Breast epithelium (tissue), 4 donors: ENCODE measurements at regions not wholly inside any gene's neighbourhood (a gene's known extent, or its start where the extent isn't known, plus 50 kb on each side); places are given as distances from the start of the nearest gene placed in this dataset.

Experiments
- DNase-seq, 2 donors: peaks; one replicate each; pipeline ENCODE4 v3.0.0-alpha.2; 2019; ENCODE audit warnings: low spot score in 2 of 2
- H3K27ac ChIP-seq, 2 donors: fragments of 200-600 bp; sonication (generic) in 1 of 2; one replicate each; pipeline ENCODE4 v1.5.1; 2016 to 2019; ENCODE audit warnings: mild to moderate bottlenecking in 1 of 2
- H3K27me3 ChIP-seq, 2 donors: fragments of 200-600 bp; sonication (generic) in 1 of 2; one replicate each; pipeline versions ENCODE4 v1.5.1 to v1.6.0; 2017 to 2019; ENCODE audit warnings: control low read depth in 1 of 2, mild to moderate bottlenecking in 1 of 2
- H3K36me3 ChIP-seq: fragments of 200-600 bp; one replicate; pipeline ENCODE4 v1.5.1; 2019
- H3K4me1 ChIP-seq, 2 donors: fragments of 200-600 bp; sonication (generic); one replicate each; pipeline ENCODE4 v1.5.1; 2016 to 2019; ENCODE audit warnings: control low read depth in 1 of 2
- H3K4me3 ChIP-seq, 3 donors: fragments of 200-600 bp; sonication (generic); 1 replicate in 2 of 3; 2 replicates in 1 of 3; pipeline ENCODE4 v1.5.1; 2016 to 2019; ENCODE audit warnings: mild to moderate bottlenecking in 3 of 3, moderate library complexity in 2 of 3
- H3K9me3 ChIP-seq, 2 donors: fragments of 200-600 bp; sonication (generic) in 1 of 2; one replicate each; pipeline ENCODE4 v1.5.1; 2016 to 2019; ENCODE audit warnings: control low read depth in 1 of 2
- POLR2A ChIP-seq: fragments of 450-650 bp; IDR thresholded peaks from one replicate; pipeline ENCODE4 v1.6.1; 2016; ENCODE audit warnings: antibody characterized with exemption, mild to moderate bottlenecking, moderate library complexity
- POLR2AphosphoS5 ChIP-seq, 3 donors: sonication (generic); formaldehyde crosslinking; IDR thresholded peaks; one replicate each; pipeline ENCODE4 v1.6.1; 2017; ENCODE audit warnings: antibody characterized with exemption in 3 of 3
- intact Hi-C: fragments of 100-400 bp; cut with DNase I; formaldehyde crosslinking; loops from one replicate; pipeline ENCODE4 v1.15.1; 2023; ENCODE audit warnings: low total_unique reads
- TF ChIP-seq, protein P1 (sequence below), 3 donors: fragments of 450-650 bp; IDR thresholded peaks; one replicate each; pipeline ENCODE4 v1.5.1; 2016 to 2017; ENCODE audit warnings: antibody characterized with exemption in 3 of 3, mild to moderate bottlenecking in 3 of 3, moderate library complexity in 3 of 3

DNA sequence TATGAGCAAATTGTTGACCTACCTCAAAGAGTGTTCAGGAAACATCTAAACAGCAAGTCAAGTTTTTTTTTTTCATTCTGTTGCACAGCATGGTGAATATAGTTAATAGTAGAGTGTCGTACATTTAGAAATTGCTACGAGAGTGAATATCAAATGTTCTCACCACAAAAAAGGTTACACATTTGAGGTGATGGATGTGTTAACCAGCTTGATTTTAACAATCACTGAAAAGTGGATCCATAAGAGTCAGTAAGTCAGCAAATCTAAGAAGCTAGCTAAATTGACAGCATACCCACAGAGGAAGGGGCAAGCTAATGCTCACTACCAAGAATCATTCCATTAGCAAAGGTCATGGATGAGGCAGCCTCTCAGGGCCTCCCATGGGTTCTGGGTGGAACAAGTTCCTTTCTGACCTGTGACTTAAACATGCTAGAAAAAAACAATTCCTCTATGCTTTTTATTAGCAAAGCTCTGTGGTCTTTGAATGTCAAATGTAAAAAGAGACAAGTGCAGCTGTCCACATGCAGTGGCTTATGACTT, 235.4 kb upstream of the CCDC179 start:
- no peaks in the 10 kb centered on the region for H3K9me3 ChIP-seq
- no peaks in the 10 kb centered on the region for H3K4me1 ChIP-seq
- DNase-seq = no peak
- H3K4me3 ChIP-seq = no peak overlapping the region
- no peak for TF ChIP-seq POLR2A
- TF ChIP-seq, protein P1, sequence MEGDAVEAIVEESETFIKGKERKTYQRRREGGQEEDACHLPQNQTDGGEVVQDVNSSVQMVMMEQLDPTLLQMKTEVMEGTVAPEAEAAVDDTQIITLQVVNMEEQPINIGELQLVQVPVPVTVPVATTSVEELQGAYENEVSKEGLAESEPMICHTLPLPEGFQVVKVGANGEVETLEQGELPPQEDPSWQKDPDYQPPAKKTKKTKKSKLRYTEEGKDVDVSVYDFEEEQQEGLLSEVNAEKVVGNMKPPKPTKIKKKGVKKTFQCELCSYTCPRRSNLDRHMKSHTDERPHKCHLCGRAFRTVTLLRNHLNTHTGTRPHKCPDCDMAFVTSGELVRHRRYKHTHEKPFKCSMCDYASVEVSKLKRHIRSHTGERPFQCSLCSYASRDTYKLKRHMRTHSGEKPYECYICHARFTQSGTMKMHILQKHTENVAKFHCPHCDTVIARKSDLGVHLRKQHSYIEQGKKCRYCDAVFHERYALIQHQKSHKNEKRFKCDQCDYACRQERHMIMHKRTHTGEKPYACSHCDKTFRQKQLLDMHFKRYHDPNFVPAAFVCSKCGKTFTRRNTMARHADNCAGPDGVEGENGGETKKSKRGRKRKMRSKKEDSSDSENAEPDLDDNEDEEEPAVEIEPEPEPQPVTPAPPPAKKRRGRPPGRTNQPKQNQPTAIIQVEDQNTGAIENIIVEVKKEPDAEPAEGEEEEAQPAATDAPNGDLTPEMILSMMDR (IDR thresholded peaks at IDR 0.05) = no peak
- TF ChIP-seq POLR2AphosphoS5 (IDR thresholded peaks at IDR 0.05) = no peak
- H3K36me3 ChIP-seq = no peaks in the 10 kb centered on the region
- no peaks in the 10 kb centered on the region for H3K27me3 ChIP-seq
- intact Hi-C loops = no loop called here
- no peak overlapping the region for H3K27ac ChIP-seq

DNA sequence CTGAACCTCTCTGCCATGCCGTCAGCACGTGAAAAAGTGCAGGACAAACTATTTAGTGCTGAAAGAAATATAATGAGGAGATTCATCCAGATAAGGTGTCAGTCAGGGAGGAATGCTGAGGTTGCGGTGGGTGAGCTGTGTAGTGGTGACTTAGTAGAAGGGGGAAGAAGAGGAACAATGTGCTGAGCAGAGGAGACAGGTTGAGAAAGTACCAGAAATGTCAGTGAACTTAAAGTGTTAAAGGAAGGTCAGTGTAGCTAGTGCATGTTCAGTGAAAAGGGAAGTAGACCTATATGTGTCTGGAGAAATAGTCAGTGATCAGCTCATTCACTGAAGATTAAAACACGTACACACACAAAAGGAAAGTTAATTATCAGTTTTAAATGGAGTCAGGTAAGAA, 237.6 kb upstream of the CCDC179 start:
- TF ChIP-seq POLR2AphosphoS5 (IDR thresholded peaks at IDR 0.05) = no peak
- TF ChIP-seq, protein P1 (IDR thresholded peaks at IDR 0.05) = no peak
- TF ChIP-seq POLR2A = no peak
- intact Hi-C loops = no loop called here
- H3K4me1 ChIP-seq = no peaks in the 10 kb centered on the region

DNA sequence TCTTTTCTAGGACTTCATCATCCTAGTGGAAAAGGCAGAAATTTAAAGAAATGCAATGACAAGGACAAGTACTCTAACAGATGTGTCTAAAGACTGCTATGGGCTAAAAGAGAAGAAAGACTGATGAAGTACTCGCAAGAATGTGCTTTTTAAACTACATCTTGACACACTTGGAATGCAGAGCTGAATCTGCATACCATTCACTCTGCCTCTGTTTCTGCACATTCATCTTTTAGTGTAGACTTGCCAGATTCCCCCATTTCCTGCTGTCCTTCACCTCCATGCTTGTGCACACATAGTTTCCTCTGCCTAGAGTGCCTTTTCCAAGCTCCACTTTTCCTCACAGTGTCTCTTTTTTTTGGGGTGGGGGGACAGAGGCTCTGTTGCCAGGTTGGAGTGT, 239.0 kb upstream of the CCDC179 start:
- Histone ChIP-seq H3K27ac (no peak overlapping the region), H3K4me3 (no peak overlapping the region), H3K9me3 (no peaks in the 10 kb centered on the region), H3K36me3 (no peaks in the 10 kb centered on the region), H3K4me1 (no peaks in the 10 kb centered on the region), H3K27me3 (no peaks in the 10 kb centered on the region)
- intact Hi-C loops = no loop called here
- no peak for DNase-seq
- TF ChIP-seq POLR2A = no peak
- TF ChIP-seq, protein P1 (IDR thresholded peaks at IDR 0.05) = no peak
- TF ChIP-seq POLR2AphosphoS5 (IDR thresholded peaks at IDR 0.05) = no peak

More for the DNA sequence above, 237.6 kb upstream of the CCDC179 start:
- DNase-seq = no peak
- Histone ChIP-seq H3K27me3 (no peaks in the 10 kb centered on the region), H3K9me3 (no peaks in the 10 kb centered on the region), H3K4me3 (no peak overlapping the region), H3K36me3 (no peaks in the 10 kb centered on the region), H3K27ac (no peak overlapping the region)

DNA sequence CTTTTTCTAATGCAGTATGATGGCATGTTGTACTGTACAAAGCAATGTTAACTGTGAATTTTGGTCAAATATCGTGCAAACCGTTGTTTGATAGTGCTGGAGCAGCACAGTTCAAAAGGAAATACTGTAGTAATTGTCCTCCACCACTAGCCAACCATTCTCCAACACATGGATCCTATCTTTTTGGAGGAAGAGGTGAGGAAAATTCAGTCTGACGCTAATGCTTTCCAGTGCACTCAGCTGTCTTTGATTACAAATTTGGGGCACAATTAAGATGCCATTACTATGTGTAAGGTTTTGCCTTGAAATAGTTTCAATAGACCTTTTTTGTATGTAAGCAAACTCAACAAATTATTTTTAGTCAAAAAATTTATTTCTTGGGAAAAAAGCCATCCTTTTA, 240.5 kb upstream of the CCDC179 start:
- Histone ChIP-seq H3K36me3 (no peaks in the 10 kb centered on the region), H3K9me3 (no peaks in the 10 kb centered on the region), H3K4me3 (no peak overlapping the region), H3K27me3 (no peaks in the 10 kb centered on the region), H3K27ac (no peak overlapping the region), H3K4me1 (no peaks in the 10 kb centered on the region)
- intact Hi-C loops = no loop called here
- TF ChIP-seq, protein P1 (IDR thresholded peaks at IDR 0.05) = no peak
- TF ChIP-seq POLR2AphosphoS5 (IDR thresholded peaks at IDR 0.05) (no peak), POLR2A (no peak)
- no peak for DNase-seq

DNA sequence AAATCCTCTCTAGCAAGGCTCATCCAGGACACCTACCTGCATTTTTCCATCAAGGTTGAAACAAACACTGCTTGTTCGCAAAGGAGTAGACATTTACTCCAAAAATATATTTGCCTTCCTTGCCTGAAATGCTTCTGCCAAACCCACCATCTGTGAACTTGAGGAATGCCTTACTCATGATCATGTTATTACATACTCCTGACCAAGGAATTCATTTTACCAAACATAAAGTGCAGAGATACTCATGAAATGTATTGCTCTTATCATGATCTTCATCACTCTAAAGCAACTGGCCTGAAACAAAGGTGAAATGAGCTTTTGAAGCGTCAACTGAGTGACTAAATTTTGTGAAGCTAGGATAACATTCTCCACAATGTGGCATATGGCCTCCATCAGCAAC, 243.1 kb upstream of the CCDC179 start:
- H3K9me3 ChIP-seq = no peaks in the 10 kb centered on the region
- H3K4me1 ChIP-seq = no peaks in the 10 kb centered on the region
- no peak for DNase-seq
- no peaks in the 10 kb centered on the region for H3K36me3 ChIP-seq
- TF ChIP-seq, protein P1 (IDR thresholded peaks at IDR 0.05) = no peak
- TF ChIP-seq POLR2AphosphoS5 (IDR thresholded peaks at IDR 0.05) (no peak), POLR2A (no peak)
- no peak overlapping the region for H3K27ac ChIP-seq
- H3K27me3 ChIP-seq = no peaks in the 10 kb centered on the region
- H3K4me3 ChIP-seq = no peak overlapping the region
- intact Hi-C loops = no loop called here
